GM21717 (cell line): ENCODE measurements at regions not wholly inside any gene's neighbourhood (a gene's known extent, or its start where the extent isn't known, plus 50 kb on each side); places are given as distances from the start of the nearest gene placed in this dataset.
"Not testable (repeated sequence)": the region's sequence is repeated elsewhere in the genome, so short reads cannot be mapped to it uniquely, and the experiment has no call there.

Experiments
- ATAC-seq: cut with Tn5 transposase; IDR thresholded peaks from one replicate; pipeline ENCODE4 v1.9.1; 2021; ENCODE audit warnings: mild to moderate bottlenecking, moderate library complexity; ENCODE audit not compliant: unreplicated experiment

DNA sequence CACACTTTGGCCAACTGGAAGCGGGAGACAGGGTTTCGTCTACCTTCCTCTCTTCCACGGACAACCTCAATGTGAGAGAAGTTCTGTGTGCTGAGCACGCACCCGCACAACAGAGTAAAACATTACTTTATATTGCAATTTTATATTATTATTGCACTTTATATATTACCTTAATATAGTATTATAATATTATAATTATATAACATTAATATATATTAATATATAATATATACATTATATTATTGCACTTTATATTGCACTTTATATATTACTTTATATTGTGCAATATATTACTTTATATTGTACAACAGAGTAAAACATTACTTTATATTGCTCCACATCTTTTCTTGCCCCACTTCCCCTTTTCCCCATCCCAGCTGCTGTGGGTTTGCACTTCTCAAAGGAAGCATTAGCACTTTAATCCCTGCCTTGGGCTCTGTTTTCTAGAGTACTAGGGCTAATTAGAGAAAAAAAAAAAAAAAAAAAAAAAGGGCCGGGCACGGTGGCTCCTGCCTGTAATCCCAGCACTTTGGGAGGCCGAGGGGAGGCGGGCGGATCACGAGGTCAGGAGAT lies 76.4 kb upstream of the SLC4A7 start:
- ATAC-seq = no peak

DNA sequence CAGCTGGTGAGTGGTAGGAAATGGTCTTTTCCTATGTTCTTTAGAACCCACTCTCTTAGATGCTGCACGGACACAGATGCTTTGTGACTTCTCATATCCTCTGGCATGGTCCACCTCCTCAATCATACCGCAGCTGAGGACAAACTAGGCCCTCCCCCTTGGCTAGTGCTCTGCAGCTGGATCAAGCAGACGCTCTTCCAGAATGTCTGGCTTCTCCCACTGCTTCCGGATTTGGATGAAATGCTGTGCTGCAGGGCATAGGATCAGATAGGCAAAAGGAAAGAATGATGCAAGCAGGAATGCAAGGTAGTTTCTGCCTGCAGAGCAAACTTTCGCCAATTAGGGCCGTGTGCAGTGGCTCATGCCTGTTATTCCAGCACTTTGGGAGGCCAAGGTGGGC lies 75.7 kb upstream of the SLC4A7 start:
- no peak for ATAC-seq

DNA sequence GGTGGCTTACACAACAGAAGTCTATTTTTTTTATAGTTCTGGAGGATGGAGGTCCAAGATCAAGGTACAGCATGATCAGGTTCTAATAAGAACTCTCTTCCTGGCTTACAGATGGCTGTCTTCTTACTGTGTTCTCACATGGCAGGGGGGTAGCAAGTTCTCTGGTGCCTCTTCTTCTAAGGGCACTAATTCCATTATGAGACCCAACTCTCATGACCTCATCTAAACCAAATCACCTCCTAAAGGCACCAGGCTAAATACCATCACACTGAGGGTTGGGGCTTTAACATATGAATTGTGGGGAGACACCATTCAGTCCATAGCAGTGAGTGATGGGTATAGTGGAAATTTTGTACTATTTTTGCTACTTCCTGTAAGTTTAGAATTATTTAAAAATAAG lies 75.2 kb upstream of the SLC4A7 start:
- ATAC-seq = no peak

DNA sequence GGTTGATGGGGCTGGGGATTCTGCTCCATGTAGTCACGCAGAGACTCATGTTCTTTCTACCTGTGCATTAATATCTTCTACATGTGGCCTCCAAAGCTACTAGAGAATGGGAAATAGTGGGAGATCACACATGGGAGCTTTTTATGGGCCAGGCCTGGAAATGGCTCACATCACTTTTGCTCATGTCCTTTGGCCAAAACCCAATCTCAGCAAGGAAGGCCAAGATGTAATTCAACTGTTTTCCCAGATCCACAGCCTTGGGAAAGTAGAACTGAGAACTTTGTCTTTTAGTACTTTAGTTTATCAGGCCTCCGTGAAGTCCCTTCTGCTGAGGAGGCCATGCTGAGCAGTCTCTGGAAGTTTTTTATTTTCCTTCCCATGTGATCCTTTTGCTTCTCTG lies 73.2 kb upstream of the SLC4A7 start:
- no peak for ATAC-seq

DNA sequence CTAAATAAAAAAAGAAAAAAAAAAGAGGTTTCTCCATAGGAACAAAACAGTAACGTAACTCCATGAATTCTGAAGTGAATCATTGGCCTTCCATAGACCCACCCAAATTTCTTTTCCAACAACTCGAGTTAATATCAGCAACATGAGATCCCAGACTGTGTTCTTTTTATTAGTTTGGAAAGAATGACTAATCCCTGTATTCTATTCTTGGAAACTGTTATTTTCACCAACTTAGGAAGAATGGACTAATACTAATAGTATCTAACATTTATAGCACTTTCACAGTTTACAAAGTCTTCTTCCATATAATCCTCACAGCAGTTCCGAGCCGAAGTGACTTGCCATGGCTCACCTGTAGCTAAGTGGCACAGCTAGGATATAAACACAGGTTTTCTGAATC lies 72.7 kb upstream of the SLC4A7 start:
- ATAC-seq = no peak

DNA sequence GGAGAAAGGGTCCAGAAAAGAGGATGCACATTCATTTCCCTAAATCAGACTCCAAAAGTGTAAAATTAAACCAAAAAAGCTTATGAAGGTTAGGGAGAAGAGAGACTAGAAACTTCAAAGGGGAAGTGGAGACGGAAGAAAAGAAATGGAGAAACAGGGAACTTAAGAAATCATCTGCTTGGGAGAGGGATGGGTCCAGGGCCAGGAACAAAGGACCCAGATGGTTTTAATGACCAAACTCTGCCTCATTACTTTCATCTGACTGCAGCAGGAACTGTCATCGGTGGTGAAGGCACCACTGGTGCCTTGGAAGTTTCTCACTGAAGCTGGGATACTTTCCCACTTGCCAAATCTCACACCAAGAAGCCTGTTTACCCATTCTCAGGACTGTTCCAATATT lies 70.5 kb upstream of the SLC4A7 start:
- ATAC-seq = no peak

DNA sequence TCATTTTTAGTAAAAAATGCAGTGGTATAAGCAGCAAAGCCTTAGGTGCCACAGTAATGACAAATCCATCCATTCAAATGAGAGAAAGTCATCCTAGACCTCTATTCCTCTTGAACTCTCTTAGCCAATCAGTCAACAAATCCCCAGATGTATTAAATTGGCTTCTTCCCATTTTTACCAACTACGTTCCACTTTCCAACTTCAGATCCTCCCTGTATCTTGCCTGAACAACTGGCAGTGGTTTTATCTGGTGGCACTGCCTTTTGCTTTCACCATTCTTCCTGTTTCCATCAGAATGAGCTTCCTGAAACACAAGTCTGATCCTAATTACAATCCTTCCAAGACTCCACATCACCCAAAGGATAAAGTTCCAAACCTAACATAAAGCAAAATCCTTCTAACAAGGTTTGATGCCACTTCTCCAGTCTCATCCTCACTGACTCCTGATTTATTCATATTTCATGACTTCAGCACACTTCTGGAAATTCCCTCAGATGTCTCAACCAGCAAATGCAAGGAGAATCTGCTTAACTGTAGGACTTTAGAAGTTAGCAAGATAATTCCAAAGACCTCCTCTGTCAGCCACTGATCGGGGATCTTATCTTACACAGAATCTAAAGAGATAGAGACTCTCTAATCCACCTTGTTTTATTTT lies 69.8 kb upstream of the SLC4A7 start:
- no peak for ATAC-seq

DNA sequence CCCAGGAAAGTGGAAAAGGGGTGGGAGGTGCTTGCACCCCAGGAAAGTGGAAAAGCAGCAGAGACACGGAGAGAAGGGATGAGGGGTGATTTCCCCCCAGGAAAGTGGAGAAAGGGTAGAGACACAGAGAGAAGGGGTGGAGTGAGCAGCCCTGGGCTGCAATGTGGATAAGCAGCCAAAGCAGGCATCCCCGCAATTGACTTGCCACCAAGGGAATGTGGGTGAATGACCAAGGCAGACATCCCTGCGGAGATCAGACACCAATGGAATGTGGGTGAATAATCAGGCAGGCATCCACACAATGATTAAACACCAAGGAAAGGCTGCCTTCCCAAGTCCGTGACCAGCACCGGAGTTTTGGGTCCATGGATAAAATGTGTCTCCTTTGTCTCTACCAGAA lies 68.5 kb upstream of the SLC4A7 start:
- not testable (repeated sequence) for ATAC-seq

DNA sequence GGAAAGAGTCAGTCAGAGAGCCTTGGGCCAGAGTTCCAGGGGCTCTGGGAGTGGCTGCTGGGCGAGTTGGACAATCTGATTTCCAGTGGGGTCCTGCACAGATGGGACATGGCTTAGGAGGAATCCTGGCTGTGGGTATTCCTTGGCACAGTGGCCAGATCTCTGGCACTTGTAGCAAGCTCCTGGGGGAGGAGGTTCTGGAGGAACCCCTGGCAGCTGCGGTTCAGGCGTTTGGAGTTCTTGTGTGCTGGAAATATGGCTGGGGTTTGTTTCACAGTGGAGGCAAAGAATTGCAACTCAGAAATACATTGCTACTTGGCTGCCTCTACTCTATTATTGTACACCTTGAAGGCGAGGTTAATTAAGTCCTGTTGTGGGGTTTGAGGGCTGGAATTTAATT lies 67.2 kb upstream of the SLC4A7 start:
- ATAC-seq = not testable (repeated sequence)

DNA sequence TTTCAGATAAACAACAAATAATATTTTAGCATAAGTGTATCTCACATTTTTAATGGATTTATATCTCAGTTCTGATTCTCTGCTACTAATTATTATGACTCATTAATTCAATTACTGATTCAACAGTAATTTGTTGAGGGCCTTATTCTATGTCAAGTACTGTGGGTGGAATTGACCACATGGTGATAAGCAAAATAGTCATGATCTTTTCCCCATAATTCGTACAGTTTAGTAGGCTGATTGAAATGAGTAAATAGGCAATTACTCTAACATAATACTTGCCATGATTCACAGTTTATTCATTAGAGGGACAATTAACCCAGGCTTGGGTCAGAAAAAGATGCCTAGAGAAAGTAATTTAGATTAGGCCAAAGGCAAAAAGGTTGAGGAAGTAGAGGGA lies 60.9 kb upstream of the SLC4A7 start:
- no peak for ATAC-seq

DNA sequence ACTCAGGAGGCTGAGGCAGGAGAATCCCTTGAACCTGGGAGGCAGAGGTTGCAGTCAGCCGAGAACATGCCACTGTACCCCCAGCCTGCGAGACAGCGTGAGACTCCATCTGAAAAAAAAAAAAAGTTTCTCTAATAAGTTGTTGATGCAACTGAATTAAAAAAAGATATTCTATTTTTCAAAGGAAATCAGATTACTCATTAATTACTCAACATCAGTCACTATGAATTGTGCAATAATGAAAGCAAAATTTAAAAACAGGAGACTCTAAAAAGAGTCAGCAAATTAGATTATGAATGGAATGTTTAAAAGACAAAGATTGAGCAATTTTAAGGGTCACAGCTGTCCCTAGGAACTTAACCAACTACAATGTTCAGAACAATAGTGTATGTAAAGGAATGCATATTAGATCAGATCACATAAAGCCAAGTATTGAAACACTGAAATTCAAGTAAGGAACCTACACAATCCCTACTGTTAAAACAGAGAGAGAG lies 60.2 kb upstream of the SLC4A7 start:
- no peak for ATAC-seq

DNA sequence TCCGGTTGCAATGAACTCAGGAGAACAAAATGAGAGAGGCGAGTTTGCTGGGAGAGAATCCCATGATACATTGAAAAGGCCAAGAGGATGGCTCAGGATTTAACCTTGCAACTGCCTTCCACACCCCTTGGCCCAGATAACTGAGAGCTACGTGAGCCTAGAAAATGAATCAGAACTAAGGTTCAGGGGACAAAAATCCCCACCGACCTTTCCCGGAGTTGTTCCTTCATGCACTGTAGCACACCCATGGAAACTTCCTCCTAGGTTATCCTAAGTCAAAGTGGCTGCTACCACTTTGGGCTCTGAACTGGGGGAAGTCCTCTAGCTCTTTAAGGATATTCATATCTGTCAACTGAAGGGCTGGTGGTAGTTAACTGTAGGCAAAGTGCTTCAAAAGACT lies 58.3 kb upstream of the SLC4A7 start:
- no peak for ATAC-seq

DNA sequence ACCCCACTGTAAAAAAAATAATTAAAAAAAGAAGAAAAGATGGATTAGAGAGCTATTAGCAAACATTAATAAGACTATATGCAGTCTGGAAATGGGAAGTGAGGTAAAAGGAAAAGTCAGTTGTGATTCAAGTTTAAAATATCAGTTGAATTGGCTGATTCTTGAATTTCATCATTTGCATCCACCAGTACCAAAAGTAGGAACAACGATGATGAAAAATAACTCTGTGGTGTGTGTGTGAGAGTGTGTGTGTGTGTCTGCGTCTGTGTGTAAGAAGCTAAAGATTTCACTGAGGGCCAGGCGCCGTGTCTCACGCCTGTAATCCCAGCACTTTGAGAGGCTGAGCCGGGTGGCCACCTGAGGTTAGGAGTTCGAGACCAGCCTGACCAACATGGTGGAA lies 56.0 kb upstream of the SLC4A7 start:
- ATAC-seq = no peak

DNA sequence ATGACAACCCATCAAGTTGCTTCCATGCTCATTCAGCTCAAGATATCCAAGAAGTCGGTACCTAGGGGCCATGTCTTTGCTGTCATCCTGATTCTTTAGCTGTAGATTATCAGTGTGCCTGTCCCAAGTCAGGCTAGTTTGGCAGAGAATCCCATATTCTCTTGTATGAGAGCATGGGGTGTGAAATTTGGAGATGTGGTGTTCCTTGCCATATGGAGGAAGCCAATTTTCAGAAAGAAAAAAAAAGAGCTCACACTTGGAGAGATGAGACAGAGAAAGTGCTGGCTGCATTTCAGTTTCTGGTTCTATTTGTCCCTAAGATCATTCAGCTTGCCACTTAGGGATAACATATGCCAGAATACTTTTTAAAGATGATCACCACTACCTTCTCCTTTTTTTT lies 52.3 kb upstream of the SLC4A7 start:
- no peak for ATAC-seq

DNA sequence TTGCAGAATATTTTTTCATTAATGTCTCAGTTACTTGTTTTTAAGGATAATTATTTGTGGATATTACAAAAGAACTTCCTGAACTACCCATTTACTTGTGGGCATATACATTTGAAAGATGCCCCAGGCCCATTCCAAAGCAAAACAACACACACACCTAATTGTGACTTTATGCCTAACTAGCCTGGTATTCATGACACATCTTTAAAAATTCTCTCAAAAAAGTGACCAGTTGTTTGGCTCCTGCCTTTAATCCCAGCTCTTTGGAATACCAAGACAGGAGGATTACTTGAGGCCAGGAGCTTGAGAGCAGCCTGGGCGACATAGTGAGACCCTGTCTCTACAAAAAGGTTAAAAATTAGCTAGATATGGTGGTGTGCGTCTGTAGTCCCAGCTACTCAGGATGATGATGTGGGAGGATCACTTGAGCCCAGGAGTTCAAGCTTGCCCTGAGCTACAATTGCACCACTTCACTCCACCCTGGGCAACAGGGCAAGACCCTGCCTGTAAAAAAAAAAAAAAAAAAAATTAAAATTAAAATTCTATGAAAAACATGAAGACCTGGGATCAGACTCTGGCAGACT lies 51.7 kb upstream of the SLC4A7 start:
- no peak for ATAC-seq

DNA sequence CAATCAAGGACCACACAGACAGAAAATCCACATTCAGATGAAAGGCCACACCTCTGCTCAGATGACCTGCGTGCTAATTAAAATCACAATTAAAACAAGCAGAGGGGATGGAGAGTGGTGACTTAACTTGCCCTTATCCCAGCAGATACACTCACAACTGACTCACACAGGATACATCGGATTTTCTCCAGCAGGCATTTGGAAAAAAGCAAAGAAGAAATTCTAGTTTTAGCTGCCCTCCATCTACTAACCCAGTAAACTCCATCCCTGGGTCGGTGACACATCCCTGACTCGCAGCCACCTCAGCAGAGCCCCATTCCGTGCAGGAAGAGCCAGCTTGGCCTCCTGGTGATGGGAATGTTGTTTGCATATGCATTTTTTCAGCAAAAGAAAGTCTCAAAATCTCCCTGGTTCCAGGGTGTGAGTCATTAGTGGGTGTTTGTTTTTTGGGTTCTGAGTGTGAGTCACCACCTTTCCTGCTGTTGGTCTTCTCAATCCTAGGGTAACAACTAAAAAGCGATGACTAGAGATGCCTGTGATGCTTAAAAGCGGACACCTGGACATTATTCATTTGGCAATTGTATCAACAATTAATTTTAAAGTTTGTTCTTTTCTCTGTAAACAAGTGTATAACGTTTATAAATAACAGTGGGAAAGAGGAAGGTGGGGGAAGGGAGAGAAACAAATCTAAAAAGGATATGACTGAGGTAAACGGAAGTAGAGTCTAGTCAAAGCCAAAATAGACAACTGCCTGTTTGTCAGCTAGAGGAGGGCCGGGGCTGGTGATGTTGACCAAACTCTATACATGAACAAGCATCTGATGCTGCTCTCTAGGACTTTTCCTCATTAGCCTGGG lies 49.8 kb upstream of the SLC4A7 start:
- ATAC-seq = peak; percentile 91
